SK-N-SH treated with all-trans-retinoic acid at 6 μM for 48 hours (cell line): ENCODE measurements at regions not wholly inside any gene's neighbourhood (a gene's known extent, or its start where the extent isn't known, plus 50 kb on each side); places are given as distances from the start of the nearest gene placed in this dataset.

ENCODE experiments used
- ATAC-seq: fragments of 200-7000 bp; cut with Tn5 transposase; 3 replicates; pipeline ENCODE4 v1.9.1; 2020; ENCODE audit warnings: mild to moderate bottlenecking, moderate library complexity
- ARNTL ChIP-seq: fragments of 450-650 bp; formaldehyde crosslinking; IDR thresholded peaks from 2 replicates; pipeline ENCODE4 v1.5.0; 2020; ENCODE audit warnings: low read depth, mild to moderate bottlenecking, moderate library complexity, borderline replicate concordance
- BACH2 ChIP-seq: fragments of 250-450 bp; sonication (Bioruptor Pico); IDR thresholded peaks from 2 replicates; pipeline ENCODE4 v1.9.0; 2021; ENCODE audit warnings: mild to moderate bottlenecking, borderline replicate concordance
- CREB5 ChIP-seq: fragments of 250-450 bp; sonication (Bioruptor Pico); IDR thresholded peaks from 2 replicates; pipeline ENCODE4 v1.5.1; 2020; ENCODE audit warnings: low read depth, mild to moderate bottlenecking, moderate library complexity
- CSDC2 ChIP-seq: fragments of 250-450 bp; sonication (Bioruptor Pico); IDR thresholded peaks from 2 replicates; pipeline ENCODE4 v1.5.0; 2020; ENCODE audit warnings: mild to moderate bottlenecking, moderate library complexity
- ESRRG ChIP-seq: fragments of 250-450 bp; sonication (Bioruptor Pico); IDR thresholded peaks from 2 replicates; pipeline ENCODE4 v1.6.1; 2021; ENCODE audit warnings: mild to moderate bottlenecking
- GLIS3 ChIP-seq: fragments of 250-450 bp; sonication (Bioruptor Pico); IDR thresholded peaks from 2 replicates; pipeline ENCODE4 v1.5.0; 2020; ENCODE audit warnings: mild to moderate bottlenecking, moderate library complexity
- OSR1 ChIP-seq: fragments of 250-450 bp; sonication (Bioruptor Pico); IDR thresholded peaks from 2 replicates; pipeline ENCODE4 v1.8.0; 2022; ENCODE audit warnings: moderate library complexity, mild to moderate bottlenecking, inconsistent platforms
- PPARA ChIP-seq: fragments of 250-450 bp; sonication (Bioruptor Pico); IDR thresholded peaks from 2 replicates; pipeline ENCODE4 v1.5.0; 2020; ENCODE audit warnings: mild to moderate bottlenecking, borderline replicate concordance
- RARB ChIP-seq: fragments of 250-450 bp; sonication (Bioruptor Pico); IDR thresholded peaks from 2 replicates; pipeline ENCODE4 v1.8.0; 2021; ENCODE audit warnings: mild to moderate bottlenecking, moderate library complexity
- SNAI2 ChIP-seq: fragments of 250-450 bp; sonication (Bioruptor Pico); IDR thresholded peaks from 2 replicates; pipeline ENCODE4 v1.5.0; 2020; ENCODE audit warnings: mild to moderate bottlenecking, moderate library complexity
- TCF4 ChIP-seq: fragments of 250-450 bp; sonication (Bioruptor Pico); IDR thresholded peaks from 2 replicates; pipeline ENCODE4 v1.8.0; 2021; ENCODE audit warnings: mild to moderate bottlenecking, moderate library complexity, borderline replicate concordance
- ZC3H10 ChIP-seq: fragments of 250-450 bp; sonication (Bioruptor Pico); IDR thresholded peaks from 2 replicates; pipeline ENCODE4 v1.5.1; 2021; ENCODE audit warnings: mild to moderate bottlenecking, moderate library complexity
- ZFP3 ChIP-seq: fragments of 250-450 bp; sonication (Bioruptor Pico); IDR thresholded peaks from 2 replicates; pipeline ENCODE4 v1.5.0; 2020; ENCODE audit warnings: mild to moderate bottlenecking, moderate library complexity
- ZFP30 ChIP-seq: fragments of 450-650 bp; formaldehyde crosslinking; IDR thresholded peaks from 2 replicates; pipeline ENCODE4 v1.5.0; 2022; ENCODE audit warnings: mild to moderate bottlenecking, moderate library complexity
- ZNF565 ChIP-seq: fragments of 450-650 bp; formaldehyde crosslinking; conservative IDR thresholded peaks from 2 replicates; pipeline ENCODE4 v1.5.0; 2020; ENCODE audit warnings: low read depth, mild to moderate bottlenecking, moderate library complexity
- ZNF70 ChIP-seq: fragments of 450-650 bp; formaldehyde crosslinking; IDR thresholded peaks from 2 replicates; pipeline ENCODE4 v1.5.0; 2020; ENCODE audit warnings: mild to moderate bottlenecking, moderate library complexity
- ZNF8 ChIP-seq: fragments of 450-650 bp; formaldehyde crosslinking; IDR thresholded peaks from 2 replicates; pipeline ENCODE4 v1.5.0; 2020; ENCODE audit warnings: mild to moderate bottlenecking, moderate library complexity
- TF ChIP-seq, protein P1 (sequence below): fragments of 250-450 bp; sonication (Bioruptor Pico); IDR thresholded peaks from 2 replicates; pipeline ENCODE4 v1.8.0; 2020; ENCODE audit warnings: mild to moderate bottlenecking, moderate library complexity, borderline replicate concordance
- TF ChIP-seq, protein P2 (sequence below): fragments of 250-450 bp; sonication (Bioruptor Pico); IDR thresholded peaks from 2 replicates; pipeline ENCODE4 v1.5.1; 2021; ENCODE audit warnings: mild to moderate bottlenecking, moderate library complexity
- TF ChIP-seq, protein P3 (sequence below): fragments of 250-450 bp; sonication (Bioruptor Pico); IDR thresholded peaks from 2 replicates; pipeline ENCODE4 v1.5.0; 2020; ENCODE audit warnings: mild to moderate bottlenecking, moderate library complexity
- TF ChIP-seq, protein P4 (sequence below): fragments of 250-450 bp; sonication (Bioruptor Pico); IDR thresholded peaks from 2 replicates; pipeline ENCODE4 v1.8.0; 2021; ENCODE audit warnings: low read depth, mild to moderate bottlenecking, moderate library complexity, borderline replicate concordance

DNA sequence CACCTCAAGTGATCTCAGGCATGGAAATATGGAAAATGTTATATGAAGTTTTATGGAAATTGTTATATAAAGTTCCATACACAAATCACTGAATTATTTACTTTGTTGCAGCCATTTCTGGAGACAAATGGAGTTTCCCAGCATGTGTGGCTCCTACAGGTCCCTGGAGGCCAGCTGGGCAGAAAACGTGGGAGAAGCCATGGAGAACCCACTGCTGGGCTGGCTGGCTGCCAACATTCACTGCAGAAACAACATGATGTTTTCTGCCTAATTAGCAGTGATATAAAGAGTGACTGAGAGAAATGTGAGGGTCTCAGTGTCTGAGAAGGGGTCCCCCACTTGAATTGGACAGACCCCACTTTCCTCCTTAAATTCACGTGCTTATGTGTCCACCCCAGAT, 208.8 kb upstream of the IRX2 start:
- TF ChIP-seq ESRRG (no peak), GLIS3 (CRISPR knock-in tag) (no peak), ZC3H10 (CRISPR knock-in tag) (no peak), SNAI2 (CRISPR knock-in tag) (no peak), PPARA (CRISPR knock-in tag) (no peak), CREB5 (CRISPR knock-in tag) (no peak), ZNF565 (CRISPR knock-in tag) (no peak), ZNF8 (CRISPR knock-in tag) (no peak)
- TF ChIP-seq, protein P1, sequence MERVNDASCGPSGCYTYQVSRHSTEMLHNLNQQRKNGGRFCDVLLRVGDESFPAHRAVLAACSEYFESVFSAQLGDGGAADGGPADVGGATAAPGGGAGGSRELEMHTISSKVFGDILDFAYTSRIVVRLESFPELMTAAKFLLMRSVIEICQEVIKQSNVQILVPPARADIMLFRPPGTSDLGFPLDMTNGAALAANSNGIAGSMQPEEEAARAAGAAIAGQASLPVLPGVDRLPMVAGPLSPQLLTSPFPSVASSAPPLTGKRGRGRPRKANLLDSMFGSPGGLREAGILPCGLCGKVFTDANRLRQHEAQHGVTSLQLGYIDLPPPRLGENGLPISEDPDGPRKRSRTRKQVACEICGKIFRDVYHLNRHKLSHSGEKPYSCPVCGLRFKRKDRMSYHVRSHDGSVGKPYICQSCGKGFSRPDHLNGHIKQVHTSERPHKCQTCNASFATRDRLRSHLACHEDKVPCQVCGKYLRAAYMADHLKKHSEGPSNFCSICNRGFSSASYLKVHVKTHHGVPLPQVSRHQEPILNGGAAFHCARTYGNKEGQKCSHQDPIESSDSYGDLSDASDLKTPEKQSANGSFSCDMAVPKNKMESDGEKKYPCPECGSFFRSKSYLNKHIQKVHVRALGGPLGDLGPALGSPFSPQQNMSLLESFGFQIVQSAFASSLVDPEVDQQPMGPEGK (CRISPR knock-in tag) = no peak
- TF ChIP-seq, protein P2, sequence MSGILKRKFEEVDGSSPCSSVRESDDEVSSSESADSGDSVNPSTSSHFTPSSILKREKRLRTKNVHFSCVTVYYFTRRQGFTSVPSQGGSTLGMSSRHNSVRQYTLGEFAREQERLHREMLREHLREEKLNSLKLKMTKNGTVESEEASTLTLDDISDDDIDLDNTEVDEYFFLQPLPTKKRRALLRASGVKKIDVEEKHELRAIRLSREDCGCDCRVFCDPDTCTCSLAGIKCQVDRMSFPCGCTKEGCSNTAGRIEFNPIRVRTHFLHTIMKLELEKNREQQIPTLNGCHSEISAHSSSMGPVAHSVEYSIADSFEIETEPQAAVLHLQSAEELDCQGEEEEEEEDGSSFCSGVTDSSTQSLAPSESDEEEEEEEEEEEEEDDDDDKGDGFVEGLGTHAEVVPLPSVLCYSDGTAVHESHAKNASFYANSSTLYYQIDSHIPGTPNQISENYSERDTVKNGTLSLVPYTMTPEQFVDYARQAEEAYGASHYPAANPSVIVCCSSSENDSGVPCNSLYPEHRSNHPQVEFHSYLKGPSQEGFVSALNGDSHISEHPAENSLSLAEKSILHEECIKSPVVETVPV (CRISPR knock-in tag) = no peak
- ATAC-seq = no peak

DNA sequence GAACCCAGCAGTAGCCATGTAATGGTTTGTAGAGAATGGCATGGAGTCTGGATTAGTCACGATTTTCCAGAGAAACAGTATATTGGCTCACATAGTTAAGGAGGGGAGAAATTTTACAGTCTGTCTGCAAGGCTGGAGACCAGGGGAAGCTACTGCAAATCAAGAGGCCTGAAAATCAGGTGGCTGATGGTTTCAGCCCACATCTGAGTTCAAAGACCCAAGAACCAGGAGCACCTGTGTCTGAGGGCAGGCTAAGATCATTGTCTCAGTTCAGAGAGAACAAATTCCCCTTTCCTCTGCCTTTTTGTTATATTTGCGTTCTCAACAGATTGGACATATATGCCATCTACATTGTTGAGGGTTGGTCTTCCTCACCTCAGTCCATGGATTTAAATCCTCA, 207.5 kb upstream of the IRX2 start:
- no peak for ATAC-seq
- TF ChIP-seq ZNF70 (CRISPR knock-in tag) (no peak), SNAI2 (CRISPR knock-in tag) (no peak), RARB (CRISPR knock-in tag) (no peak), ZC3H10 (CRISPR knock-in tag) (no peak)

DNA sequence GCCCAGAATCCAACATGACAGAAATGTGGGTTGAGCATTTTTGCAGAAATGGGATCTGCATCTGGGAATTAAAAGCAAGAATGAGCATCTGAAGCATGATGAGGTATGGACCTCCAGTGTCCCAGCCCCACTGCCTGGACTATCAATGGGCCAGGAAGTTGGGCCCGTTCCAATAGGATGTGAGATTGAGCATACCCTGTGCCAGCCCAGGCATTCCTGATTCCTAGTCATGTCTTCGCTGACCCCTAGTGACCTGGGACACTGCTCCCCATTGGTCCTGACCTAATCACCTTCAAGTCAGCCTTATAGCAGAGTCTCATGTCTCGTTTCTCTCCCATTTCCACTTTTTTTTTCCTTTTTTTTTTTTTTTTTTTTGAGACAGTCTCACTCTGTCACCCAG, 197.4 kb upstream of the IRX2 start:
- ATAC-seq = no peak
- TF ChIP-seq, protein P3, sequence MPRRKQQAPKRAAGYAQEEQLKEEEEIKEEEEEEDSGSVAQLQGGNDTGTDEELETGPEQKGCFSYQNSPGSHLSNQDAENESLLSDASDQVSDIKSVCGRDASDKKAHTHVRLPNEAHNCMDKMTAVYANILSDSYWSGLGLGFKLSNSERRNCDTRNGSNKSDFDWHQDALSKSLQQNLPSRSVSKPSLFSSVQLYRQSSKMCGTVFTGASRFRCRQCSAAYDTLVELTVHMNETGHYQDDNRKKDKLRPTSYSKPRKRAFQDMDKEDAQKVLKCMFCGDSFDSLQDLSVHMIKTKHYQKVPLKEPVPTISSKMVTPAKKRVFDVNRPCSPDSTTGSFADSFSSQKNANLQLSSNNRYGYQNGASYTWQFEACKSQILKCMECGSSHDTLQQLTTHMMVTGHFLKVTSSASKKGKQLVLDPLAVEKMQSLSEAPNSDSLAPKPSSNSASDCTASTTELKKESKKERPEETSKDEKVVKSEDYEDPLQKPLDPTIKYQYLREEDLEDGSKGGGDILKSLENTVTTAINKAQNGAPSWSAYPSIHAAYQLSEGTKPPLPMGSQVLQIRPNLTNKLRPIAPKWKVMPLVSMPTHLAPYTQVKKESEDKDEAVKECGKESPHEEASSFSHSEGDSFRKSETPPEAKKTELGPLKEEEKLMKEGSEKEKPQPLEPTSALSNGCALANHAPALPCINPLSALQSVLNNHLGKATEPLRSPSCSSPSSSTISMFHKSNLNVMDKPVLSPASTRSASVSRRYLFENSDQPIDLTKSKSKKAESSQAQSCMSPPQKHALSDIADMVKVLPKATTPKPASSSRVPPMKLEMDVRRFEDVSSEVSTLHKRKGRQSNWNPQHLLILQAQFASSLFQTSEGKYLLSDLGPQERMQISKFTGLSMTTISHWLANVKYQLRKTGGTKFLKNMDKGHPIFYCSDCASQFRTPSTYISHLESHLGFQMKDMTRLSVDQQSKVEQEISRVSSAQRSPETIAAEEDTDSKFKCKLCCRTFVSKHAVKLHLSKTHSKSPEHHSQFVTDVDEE = no peak
- no peak for TF ChIP-seq TCF4 (CRISPR knock-in tag)
- TF ChIP-seq, protein P4, sequence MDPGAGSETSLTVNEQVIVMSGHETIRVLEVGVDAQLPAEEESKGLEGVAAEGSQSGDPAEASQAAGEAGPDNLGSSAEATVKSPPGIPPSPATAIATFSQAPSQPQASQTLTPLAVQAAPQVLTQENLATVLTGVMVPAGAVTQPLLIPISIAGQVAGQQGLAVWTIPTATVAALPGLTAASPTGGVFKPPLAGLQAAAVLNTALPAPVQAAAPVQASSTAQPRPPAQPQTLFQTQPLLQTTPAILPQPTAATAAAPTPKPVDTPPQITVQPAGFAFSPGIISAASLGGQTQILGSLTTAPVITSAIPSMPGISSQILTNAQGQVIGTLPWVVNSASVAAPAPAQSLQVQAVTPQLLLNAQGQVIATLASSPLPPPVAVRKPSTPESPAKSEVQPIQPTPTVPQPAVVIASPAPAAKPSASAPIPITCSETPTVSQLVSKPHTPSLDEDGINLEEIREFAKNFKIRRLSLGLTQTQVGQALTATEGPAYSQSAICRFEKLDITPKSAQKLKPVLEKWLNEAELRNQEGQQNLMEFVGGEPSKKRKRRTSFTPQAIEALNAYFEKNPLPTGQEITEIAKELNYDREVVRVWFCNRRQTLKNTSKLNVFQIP (CRISPR knock-in tag) = no peak
- no peak for TF ChIP-seq ZNF565 (CRISPR knock-in tag)
- TF ChIP-seq OSR1 (CRISPR knock-in tag) = no peak
- no peak for TF ChIP-seq PPARA (CRISPR knock-in tag)
- TF ChIP-seq ZFP30 (CRISPR knock-in tag) = no peak
- no peak for TF ChIP-seq ZC3H10 (CRISPR knock-in tag)
- TF ChIP-seq CSDC2 (CRISPR knock-in tag) = no peak
- TF ChIP-seq, protein P1 (CRISPR knock-in tag) = no peak
- TF ChIP-seq CREB5 (CRISPR knock-in tag) = no peak
- TF ChIP-seq ZNF8 (CRISPR knock-in tag) = no peak
- no peak for TF ChIP-seq SNAI2 (CRISPR knock-in tag)
- no peak for TF ChIP-seq GLIS3 (CRISPR knock-in tag)
- no peak for TF ChIP-seq BACH2
- no peak for TF ChIP-seq ZFP3
- no peak for TF ChIP-seq ESRRG
- TF ChIP-seq ARNTL = no peak
